Sciatic nerve (tissue), 2 donors: ENCODE measurements at regions not wholly inside any gene's neighbourhood (a gene's known extent, or its start where the extent isn't known, plus 50 kb on each side); places are given as distances from the start of the nearest gene placed in this dataset.
"Not testable (repeated sequence)": the region's sequence is repeated elsewhere in the genome, so short reads cannot be mapped to it uniquely, and the experiment has no call there.

Experiments used
- ATAC-seq: fragments of 200-7000 bp; cut with Tn5 transposase; one replicate; pipeline ENCODE4 v1.9.1; 2020; ENCODE audit warnings: mild to moderate bottlenecking, moderate library complexity
- DNase-seq: peaks from one replicate; pipeline ENCODE4 v3.0.0-alpha.2; 2020; ENCODE audit warnings: low spot score
- intact Hi-C: fragments of 100-400 bp; cut with DNase I; formaldehyde crosslinking; loops from one replicate; pipeline ENCODE4 v1.14.2; 2022
- donor health status: DM: no; HTN: no; CAD: no.
- donor health status: DM: no; HTN: no; CAD: no.

DNA sequence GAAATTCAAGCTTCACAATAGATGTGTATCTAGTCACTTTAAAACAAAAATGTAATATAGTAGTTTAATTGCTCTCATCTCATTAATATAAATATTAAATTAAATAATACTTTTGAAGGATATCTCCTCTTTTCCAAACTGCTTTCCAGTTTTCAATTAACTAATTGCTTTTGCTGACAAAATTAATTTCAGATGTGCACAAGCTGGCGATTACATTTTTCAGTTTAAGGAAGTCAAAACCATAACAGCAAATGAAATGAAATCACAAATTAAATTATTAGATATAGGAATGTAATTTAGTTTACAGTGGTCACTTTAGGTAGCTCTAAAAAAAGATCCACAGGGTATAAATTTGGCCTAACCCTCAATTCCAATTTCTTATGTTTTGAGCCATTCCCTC is 362.1 kb downstream of the SLC6A15 start:
- no peak for DNase-seq
- intact Hi-C loops = no loop called here
- no peak for ATAC-seq

DNA sequence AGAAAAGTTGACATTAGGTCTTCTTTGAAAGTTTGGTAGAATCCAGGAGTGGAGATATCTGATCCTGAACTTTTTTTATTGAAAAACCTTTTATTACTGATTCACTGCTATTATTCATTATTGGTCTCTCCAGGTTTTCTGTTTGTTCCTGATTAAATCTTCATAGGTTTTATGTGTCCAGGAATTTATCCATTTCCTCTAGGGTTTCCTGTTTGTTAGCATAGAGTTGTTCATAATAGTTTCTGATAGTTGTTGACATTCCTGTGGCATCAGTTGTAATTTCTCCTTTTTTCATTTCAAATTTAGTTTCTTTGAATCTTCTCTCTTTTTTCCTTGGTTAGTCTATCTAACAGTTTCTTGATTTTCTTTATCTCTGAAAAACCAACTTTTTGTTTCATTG is 370.3 kb downstream of the SLC6A15 start:
- ATAC-seq (no peak), DNase-seq (no peak)
- intact Hi-C loops = no loop called here

DNA sequence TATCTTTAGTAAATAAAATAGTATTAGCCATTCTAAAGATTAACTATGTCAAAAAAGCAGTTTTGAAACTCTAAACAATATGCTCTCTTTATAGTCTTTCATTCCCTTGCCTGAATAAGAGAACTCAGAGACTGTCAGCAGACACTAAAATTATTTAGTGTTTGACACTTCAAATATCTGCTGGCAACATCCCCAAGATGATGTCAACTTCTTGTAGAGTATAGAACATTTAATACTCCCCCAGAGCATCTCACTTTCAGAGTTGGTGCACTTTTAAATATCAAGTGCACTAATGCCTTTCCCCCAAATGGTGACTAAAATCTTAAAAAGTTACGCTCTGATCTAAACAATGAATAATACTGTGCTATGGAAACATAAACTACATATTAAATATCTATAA is 374.9 kb downstream of the SLC6A15 start:
- ATAC-seq = no peak
- intact Hi-C loops = no loop called here

DNA sequence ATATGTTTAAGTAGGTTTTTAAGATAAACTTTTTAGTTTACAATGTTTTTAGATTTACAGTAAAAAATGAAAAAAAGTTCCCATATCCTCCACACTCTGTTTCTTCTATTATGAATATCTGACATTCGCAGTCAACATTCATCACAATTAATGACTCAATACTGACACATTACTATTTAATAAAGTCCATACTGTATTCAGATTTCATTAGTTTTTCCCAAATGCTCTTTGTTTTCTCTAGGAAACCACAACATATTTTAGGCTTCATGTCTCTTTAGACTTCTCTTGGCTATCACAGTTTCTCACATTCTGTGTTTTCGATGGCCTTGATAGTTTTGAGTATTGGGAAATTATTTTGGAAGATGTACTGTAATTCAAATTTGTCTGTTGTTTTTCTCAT is 399.8 kb downstream of the SLC6A15 start:
- no peak for ATAC-seq
- no peak for DNase-seq
- intact Hi-C loops = no loop called here

More for the DNA sequence above, 374.9 kb downstream of the SLC6A15 start:
- no peak for DNase-seq

DNA sequence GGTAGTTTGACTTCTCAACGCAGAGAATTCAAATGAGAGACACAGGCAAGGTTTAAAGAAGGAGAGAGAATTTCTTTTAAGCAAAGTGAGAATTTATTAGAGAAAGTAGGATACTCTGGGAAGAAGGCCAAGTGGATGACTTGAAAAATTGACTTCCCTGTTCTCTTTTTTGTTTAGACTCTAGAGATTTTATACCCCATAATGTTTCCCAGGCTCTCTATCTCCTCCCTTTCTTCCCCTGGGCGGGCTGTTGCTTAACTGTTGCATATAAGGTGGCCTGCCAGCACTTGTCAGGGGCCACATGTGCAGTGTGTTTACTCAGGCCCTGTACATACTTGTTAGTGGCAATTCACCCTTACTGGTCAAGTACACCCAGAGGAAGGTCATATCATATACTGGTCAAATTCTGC is 403.7 kb downstream of the SLC6A15 start:
- ATAC-seq (peak; percentile 51), DNase-seq (peak; percentile 47)
- intact Hi-C loops = no loop called here

DNA sequence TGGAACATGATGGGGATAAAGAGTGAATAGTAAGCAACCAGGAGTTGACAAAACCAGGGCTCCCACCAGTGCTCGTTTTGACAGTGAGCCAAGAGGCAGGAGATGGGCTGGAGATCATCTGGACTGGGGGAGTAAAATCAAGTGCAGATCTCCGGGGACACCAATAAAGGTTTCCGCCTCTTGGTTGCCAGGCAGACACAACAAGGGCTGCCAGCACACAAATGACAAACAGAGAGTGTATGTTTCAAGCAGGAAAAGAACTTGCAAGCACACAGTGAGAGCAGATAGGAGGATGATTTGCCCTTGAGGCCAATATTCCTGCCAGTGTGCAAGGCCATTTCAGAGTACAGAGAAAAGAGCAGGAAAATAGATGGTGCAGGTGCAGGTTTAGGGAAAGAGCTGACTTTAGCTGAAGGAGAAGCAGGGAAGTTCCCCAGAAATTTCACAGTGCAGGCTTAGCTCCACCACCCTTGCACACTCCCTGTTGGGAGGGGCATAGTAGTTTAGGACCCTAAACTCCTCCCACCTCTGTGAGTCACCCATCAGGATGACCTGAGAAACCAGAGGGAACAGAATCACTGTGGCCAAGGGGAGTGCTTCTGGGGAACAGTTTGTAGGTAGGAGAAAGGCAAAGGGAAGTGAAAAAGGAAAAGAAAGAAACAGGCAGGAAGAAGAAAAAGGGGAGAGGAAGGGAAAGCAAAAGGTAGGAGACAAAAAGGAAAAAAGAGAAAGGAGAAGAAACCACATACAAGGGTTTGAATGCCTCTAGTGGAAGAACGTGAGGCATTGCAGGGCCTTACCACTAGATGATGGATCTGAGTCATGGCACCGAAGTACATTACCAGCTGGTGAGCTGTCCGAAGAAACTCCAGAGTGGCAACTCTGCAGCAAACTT is 404.4 kb downstream of the SLC6A15 start:
- ATAC-seq (peak; percentile 86), DNase-seq (peak; percentile 51)
- intact Hi-C loops = no loop called here

DNA sequence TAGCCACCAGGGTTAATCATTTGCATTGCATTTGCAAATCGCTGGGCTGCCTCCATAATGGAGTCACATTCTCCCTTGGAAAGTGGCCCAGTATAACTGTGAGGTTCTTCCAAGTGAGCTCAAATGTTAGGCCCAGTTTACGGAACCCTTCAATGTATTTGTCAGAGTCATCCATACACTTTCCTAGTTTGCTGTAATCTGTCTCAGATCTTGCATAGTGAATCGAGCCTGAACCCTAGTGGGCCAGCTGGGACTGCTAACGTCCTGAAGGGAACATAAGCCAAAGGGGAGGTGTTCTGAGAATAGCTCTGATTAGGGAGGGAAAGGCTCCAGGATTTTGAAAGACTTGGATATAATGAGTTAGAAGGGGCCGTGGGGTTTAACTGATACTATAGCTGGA is 406.3 kb downstream of the SLC6A15 start:
- ATAC-seq (no peak), DNase-seq (no peak)
- intact Hi-C loops = no loop called here

DNA sequence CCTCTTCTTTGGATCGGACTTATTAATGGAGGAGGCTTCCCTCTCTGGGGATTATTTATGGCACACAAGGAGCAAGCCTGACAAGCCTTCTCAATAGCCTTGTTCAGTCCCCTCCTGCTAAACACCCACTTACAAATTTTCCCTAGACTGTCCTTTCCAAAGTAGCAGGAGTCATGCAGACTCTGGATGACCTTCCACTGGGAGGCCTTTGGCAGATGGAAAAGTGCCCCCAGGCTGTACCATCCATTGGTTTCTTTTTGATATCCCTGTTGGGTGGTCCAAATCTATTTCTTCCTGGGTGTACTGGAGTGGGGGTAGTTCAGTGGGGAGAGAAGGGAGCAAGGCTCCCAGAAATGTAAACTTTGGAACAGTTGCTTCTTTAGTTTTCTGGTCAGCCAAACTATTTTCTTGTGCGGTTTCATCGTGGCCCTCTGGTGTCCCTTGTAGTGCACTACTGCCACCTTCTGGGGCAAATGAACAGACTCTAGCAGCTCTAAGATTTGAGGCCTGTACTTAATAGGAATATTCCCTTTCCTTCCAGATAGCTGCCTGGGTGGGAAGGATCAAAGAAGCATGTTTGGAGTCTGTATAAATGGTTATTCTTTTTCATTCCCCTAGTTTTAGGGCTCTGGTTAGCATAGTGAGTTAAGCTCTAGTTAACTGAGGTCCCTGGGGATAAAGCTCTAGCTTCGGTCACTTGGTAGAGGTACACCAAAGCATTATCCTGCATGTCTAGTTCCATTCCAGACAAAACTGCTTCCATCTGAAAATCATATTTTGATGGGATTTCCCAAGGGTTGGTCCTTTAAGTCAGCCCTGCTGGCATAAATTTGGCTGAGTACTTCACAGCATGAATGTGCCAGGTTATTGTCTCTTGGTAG is 409.5 kb downstream of the SLC6A15 start:
- intact Hi-C loops = no loop called here
- DNase-seq = peak; percentile 58
- ATAC-seq = peak; percentile 59

DNA sequence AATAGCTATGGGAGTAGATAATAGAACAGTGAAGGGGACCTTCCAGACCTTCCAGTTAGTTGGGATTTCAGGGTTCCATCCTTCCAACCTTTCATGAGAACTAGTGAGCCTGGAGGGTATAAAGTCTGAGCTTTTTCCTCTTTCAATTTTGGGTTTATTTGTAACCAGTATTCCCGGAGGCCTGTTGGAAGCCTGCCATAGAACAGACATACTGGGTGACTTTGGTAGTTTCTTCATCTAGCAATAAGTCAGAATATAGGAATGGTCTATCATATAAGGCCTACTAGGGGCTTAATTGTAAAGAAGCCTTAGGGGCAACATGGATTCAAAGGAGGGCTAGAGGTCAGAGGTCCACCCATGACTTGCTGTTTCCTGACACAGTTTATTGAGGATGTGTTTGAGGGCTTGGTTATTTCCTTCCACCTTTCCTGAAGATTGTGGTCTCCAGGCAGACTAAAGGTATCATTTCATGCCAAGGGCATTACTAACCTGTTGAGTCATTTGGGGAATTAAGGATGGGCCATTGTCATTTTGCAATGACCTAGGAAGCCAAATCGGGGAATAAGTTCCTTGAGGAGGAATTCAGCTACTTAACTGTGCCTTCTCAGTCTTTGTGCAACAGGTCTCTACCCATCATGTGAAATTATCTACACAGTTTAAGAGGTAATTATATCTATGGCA is 410.3 kb downstream of the SLC6A15 start:
- intact Hi-C loops = no loop called here
- ATAC-seq = no peak
- no peak for DNase-seq

DNA sequence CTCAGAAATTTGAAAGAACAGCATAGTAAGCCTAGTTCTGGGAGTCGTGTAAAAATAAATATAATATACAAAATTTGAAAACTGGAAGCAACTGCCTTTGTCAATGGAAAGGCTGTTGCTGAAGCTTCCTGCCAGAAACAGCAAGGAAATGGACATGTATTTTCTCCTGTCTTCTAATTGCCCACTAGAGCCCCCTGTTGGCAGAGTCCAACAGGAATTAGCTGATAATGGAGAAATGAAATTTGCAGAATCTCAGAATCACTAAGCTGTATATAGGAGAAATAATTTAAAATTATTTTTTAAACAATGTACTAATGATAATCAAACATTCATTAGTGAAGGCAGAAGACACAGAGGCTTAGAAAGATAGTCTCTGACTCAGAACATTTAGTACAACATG is 414.8 kb downstream of the SLC6A15 start:
- intact Hi-C loops = no loop called here
- DNase-seq = no peak
- ATAC-seq = no peak

DNA sequence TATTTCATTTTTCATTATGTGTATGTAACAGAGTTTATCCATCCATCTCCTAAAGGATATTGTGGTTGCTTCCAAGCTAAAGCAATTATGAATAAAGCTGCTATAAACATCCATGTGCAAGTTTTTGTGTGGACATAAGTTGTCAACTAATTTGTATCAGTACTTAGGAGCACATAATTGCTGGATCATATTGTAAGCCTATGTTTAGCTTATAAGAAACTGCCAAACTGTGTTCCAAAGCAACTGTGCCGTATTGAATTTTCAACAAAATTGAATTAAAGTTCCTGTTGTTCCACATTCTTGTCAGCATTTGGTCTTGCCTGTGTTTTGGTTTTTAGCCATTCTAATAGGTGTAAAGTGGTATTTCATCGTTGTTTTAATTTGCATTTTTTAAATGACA is 416.9 kb downstream of the SLC6A15 start:
- no peak for DNase-seq
- intact Hi-C loops = no loop called here
- ATAC-seq = no peak

DNA sequence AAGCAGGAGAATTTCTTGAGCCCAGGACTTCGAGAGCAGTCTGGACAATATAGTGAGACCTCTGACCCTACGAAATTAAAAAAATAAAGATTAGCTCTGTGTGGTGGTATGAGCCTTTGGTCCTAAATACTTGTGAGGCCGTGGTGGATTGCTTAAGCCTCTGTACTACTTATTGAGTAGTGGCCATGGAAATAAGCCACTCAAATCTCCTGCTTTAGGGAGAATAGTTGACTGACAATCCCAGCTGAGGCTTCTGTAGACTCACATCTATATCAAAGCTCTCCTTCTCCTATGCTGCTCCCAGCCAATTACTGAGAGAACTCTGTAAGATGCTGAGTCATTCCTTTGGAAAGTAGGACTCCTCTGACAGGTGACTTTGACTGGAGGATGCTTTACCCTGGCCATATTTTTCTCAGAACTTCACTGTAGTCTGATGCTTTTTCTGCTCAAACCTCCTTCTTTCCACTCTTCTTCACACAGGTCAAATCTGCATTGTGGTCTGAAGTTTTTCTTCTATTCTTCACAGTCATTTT is 420.2 kb downstream of the SLC6A15 start:
- ATAC-seq = no peak
- intact Hi-C loops = no loop called here
- DNase-seq = no peak

DNA sequence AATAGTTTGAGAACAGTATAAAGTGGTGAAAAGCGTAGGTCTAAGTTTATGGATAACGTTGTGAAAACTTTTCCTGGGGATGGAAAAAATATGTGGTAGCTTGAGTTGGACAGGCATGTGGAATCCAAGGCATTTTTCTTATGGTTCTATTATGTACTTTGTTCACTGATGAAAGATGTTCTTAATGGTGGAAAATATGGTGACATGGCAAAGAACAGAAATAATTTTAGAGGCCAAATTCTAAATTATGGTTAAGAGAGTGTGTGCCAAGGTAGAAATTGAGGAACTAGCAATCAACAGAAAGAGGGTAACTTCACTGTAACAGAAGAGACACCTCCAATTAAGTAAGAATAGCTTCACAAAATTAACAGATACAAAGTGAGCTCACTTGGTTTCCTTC is 427.8 kb downstream of the SLC6A15 start:
- ATAC-seq (no peak), DNase-seq (no peak)
- intact Hi-C loops = no loop called here

DNA sequence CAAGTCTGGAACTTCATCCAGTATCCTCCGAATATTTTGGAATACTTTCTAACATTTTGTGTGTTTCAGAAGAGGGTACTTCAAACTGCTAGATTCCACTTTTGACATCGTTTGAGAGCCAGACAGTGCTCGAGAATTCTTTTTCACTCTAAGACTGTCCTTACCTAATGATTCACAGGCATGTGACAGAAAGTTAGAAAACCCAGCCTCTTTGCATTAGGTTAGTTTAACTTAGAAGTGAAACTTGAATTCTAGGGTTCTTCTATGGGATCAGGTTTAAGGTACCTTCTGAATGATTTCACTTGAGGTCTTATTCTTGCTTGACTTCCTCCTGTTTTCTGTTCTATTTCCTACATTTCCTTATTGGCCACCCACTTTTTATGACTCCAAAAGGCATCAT is 431.8 kb downstream of the SLC6A15 start:
- intact Hi-C loops = no loop called here
- no peak for DNase-seq
- no peak for ATAC-seq

DNA sequence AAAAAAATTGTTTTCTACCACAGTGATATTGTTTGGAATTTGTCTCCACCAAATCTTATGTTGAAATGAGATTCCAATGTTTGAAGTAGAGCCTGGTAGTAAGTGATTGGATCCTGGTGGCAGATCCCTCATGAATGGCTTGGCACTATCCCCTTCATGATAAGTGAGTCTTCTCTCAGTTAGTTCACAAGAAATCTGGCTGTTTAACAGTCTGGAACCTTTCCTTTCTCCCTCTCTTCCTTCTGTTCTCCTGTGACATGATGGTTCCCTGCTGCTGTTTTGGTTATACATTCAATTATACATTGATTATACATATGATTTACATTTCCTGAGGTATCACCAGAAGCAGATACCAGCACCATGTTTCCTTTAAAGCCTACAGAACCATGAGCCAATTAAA is 442.2 kb downstream of the SLC6A15 start:
- DNase-seq (no peak), ATAC-seq (no peak)
- intact Hi-C loops = no loop called here

DNA sequence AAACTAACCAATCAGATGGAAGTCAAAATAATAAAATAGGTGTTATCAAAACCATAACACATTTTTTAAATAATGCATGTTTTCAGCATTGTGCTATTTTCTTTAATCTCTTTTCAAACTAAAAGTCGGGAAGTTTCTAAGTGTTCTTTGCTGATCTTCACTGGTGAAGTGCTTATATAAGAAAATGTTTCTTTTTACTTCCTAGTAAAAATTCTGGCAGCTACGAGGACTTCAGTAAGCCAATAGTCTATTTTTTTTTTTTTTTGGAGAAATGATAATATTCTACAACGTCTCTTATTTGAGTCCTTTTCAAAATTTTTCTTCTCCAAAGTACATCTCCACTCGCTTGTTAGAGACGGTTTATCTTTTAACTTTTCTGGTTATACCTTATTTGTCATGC is 448.0 kb downstream of the SLC6A15 start:
- DNase-seq (no peak), ATAC-seq (no peak)
- intact Hi-C loops = no loop called here

DNA sequence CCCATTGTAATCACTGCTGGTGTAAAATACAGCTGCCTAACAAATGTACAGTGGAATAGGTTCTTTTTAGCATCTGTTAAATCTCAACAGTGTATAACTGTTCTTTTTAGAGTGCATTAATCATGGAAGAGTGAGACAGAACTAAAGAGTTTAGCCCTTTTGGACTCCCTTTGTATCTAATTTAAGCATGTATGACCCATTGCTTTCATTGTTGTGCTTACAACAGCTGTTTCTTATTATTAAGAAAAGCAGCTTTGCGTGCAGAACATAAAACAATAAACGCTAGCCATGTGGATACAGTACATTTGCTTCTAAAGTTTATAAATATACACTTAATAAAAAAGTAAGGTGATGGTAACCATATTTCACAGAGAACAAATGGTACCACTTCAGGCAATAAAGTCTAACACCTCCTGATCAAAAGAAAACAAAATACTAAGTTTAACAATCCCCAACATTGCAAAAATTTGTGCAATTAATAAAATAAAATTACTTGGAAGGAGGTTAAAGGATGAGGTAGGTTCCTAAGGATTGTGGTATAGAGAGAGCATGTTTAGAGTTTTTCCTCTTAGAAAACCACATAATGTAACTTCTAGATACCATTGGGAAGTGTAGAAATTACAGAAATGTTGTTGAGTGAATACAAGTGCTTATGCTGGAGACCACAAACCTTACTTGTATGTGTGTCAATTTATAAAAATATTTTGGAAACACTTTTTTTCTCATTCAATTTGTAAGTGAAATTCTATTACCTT is 448.7 kb downstream of the SLC6A15 start:
- DNase-seq (no peak), ATAC-seq (no peak)
- intact Hi-C loops = no loop called here

DNA sequence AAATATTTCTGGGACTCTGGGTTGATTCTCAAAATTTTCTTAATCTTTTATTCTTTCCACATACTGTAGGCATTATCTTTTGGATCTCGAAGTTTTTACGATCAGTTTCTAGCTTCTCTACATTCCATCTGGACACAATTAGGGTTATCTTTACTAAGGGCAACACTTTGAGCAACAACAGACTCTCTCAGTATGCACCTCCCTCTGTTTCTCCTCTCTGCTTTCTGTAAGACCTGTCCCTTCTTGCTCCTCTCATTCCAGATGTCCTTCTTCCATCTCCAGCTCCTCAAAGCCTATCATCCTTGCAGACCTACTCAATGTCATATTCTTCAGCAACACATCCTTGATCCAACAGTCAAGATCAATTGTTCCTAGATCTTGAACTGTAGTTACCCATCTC is 457.0 kb downstream of the SLC6A15 start:
- DNase-seq (no peak), ATAC-seq (no peak)
- intact Hi-C loops = no loop called here

DNA sequence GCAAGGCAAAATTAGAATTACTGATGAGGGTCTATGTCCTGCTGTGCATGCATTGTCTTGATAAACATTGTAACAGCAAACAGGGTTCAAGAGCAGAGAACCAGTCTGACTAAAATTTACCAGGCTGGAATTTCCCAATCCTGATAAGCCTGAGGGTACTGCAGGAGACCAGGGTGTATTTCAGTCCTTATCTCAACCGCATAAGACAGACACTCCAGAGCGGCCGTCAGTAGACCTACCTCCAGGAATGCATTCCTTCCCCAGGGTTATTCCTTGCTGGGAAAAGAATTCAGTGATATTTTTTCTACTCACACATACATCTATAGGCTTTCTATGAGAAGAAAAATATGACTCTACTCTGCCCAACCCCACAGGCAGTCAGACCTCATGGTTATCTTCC is 466.1 kb downstream of the SLC6A15 start:
- ATAC-seq, intact Hi-C loops, DNase-seq: not testable (repeated sequence)
